ENCODE measurements at regions not wholly inside any gene's neighbourhood (a gene's known extent, or its start where the extent isn't known, plus 50 kb on each side); places are given as distances from the start of the nearest gene placed in this dataset.

DNA sequence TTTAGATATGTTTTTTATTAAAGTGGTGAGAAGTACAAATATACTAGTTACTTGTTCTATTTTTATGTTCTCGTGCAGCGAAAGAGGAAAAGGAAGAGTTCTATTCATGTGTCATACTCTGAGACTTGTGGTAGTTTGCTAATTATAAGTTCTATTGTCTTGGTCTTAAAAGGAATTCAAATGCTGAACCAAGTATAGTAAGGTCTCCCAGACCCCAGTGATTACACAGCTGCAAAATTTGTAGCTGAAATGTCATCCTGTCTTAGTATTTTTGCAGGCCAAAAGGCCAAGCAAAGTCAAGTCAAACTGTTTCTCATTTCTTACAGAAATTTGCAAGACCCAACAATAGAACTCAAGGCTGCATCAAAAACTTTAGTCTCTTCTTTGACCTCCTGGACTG is 268.7 kb downstream of the CHRM3 start (continued):
- TF ChIP-seq, protein P1, sequence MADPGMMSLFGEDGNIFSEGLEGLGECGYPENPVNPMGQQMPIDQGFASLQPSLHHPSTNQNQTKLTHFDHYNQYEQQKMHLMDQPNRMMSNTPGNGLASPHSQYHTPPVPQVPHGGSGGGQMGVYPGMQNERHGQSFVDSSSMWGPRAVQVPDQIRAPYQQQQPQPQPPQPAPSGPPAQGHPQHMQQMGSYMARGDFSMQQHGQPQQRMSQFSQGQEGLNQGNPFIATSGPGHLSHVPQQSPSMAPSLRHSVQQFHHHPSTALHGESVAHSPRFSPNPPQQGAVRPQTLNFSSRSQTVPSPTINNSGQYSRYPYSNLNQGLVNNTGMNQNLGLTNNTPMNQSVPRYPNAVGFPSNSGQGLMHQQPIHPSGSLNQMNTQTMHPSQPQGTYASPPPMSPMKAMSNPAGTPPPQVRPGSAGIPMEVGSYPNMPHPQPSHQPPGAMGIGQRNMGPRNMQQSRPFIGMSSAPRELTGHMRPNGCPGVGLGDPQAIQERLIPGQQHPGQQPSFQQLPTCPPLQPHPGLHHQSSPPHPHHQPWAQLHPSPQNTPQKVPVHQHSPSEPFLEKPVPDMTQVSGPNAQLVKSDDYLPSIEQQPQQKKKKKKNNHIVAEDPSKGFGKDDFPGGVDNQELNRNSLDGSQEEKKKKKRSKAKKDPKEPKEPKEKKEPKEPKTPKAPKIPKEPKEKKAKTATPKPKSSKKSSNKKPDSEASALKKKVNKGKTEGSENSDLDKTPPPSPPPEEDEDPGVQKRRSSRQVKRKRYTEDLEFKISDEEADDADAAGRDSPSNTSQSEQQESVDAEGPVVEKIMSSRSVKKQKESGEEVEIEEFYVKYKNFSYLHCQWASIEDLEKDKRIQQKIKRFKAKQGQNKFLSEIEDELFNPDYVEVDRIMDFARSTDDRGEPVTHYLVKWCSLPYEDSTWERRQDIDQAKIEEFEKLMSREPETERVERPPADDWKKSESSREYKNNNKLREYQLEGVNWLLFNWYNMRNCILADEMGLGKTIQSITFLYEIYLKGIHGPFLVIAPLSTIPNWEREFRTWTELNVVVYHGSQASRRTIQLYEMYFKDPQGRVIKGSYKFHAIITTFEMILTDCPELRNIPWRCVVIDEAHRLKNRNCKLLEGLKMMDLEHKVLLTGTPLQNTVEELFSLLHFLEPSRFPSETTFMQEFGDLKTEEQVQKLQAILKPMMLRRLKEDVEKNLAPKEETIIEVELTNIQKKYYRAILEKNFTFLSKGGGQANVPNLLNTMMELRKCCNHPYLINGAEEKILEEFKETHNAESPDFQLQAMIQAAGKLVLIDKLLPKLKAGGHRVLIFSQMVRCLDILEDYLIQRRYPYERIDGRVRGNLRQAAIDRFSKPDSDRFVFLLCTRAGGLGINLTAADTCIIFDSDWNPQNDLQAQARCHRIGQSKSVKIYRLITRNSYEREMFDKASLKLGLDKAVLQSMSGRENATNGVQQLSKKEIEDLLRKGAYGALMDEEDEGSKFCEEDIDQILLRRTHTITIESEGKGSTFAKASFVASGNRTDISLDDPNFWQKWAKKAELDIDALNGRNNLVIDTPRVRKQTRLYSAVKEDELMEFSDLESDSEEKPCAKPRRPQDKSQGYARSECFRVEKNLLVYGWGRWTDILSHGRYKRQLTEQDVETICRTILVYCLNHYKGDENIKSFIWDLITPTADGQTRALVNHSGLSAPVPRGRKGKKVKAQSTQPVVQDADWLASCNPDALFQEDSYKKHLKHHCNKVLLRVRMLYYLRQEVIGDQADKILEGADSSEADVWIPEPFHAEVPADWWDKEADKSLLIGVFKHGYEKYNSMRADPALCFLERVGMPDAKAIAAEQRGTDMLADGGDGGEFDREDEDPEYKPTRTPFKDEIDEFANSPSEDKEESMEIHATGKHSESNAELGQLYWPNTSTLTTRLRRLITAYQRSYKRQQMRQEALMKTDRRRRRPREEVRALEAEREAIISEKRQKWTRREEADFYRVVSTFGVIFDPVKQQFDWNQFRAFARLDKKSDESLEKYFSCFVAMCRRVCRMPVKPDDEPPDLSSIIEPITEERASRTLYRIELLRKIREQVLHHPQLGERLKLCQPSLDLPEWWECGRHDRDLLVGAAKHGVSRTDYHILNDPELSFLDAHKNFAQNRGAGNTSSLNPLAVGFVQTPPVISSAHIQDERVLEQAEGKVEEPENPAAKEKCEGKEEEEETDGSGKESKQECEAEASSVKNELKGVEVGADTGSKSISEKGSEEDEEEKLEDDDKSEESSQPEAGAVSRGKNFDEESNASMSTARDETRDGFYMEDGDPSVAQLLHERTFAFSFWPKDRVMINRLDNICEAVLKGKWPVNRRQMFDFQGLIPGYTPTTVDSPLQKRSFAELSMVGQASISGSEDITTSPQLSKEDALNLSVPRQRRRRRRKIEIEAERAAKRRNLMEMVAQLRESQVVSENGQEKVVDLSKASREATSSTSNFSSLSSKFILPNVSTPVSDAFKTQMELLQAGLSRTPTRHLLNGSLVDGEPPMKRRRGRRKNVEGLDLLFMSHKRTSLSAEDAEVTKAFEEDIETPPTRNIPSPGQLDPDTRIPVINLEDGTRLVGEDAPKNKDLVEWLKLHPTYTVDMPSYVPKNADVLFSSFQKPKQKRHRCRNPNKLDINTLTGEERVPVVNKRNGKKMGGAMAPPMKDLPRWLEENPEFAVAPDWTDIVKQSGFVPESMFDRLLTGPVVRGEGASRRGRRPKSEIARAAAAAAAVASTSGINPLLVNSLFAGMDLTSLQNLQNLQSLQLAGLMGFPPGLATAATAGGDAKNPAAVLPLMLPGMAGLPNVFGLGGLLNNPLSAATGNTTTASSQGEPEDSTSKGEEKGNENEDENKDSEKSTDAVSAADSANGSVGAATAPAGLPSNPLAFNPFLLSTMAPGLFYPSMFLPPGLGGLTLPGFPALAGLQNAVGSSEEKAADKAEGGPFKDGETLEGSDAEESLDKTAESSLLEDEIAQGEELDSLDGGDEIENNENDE (IDR thresholded peaks at IDR 0.05; ENCODE audit: insufficient replicate concordance, low read length): no peak
- TF ChIP-seq RBBP5 (IDR thresholded peaks at IDR 0.05; ENCODE audit: borderline replicate concordance, low read depth, low read length): no peak
- TF ChIP-seq, protein P2, sequence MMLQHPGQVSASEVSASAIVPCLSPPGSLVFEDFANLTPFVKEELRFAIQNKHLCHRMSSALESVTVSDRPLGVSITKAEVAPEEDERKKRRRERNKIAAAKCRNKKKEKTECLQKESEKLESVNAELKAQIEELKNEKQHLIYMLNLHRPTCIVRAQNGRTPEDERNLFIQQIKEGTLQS (IDR thresholded peaks at IDR 0.05; ENCODE audit: insufficient read depth, low read depth, low read length): no peak
- TF ChIP-seq, protein P3, sequence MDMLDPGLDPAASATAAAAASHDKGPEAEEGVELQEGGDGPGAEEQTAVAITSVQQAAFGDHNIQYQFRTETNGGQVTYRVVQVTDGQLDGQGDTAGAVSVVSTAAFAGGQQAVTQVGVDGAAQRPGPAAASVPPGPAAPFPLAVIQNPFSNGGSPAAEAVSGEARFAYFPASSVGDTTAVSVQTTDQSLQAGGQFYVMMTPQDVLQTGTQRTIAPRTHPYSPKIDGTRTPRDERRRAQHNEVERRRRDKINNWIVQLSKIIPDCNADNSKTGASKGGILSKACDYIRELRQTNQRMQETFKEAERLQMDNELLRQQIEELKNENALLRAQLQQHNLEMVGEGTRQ (IDR thresholded peaks at IDR 0.05; ENCODE audit: low read length): no peak
- no peak for TF ChIP-seq CHD1 (IDR thresholded peaks at IDR 0.05; ENCODE audit: low read depth, low read length)
- no peak for TF ChIP-seq ASH2L (IDR thresholded peaks at IDR 0.05; ENCODE audit: low read length)
- no peak for TF ChIP-seq KDM5A (IDR thresholded peaks at IDR 0.05; ENCODE audit: low read length)
- TF ChIP-seq CTBP2 (IDR thresholded peaks at IDR 0.05; ENCODE audit: borderline replicate concordance, insufficient read depth, insufficient read length, low read length): no peak
- TF ChIP-seq SP2 (IDR thresholded peaks at IDR 0.05; ENCODE audit: low read length): no peak
- no peak for TF ChIP-seq BCL11A (IDR thresholded peaks at IDR 0.05; ENCODE audit: low read depth in 2 of 2, low read length in 2 of 2)

All from H1 (cell line).